SIG-M5 treated with dmso at 0.1 percent for 504 hours (cell line): ENCODE measurements at regions not wholly inside any gene's neighbourhood (a gene's known extent, or its start where the extent isn't known, plus 50 kb on each side); places are given as distances from the start of the nearest gene placed in this dataset.
"Not testable (repeated sequence)": the region's sequence is repeated elsewhere in the genome, so short reads cannot be mapped to it uniquely, and the experiment has no call there.

Experiments used
- DNase-seq: peaks from one replicate; lab custom pipeline; 2025; ENCODE audit not compliant: unreplicated experiment; lab: John Stamatoyannopoulos, UW

- no peak for DNase-seq
These were observed 466.2 kb upstream of the FOXG1 start for GRCh38 chr14:28300356-28300755.

- DNase-seq = no peak
These were observed 465.4 kb upstream of the FOXG1 start for GRCh38 chr14:28301179-28301578.

GRCh38 chr14:28303248-28303647, 463.3 kb upstream of the FOXG1 start:
- DNase-seq = no peak

- no peak for DNase-seq
These were observed 460.6 kb upstream of the FOXG1 start for GRCh38 chr14:28305938-28306337.

- DNase-seq = no peak
These were observed 459.1 kb upstream of the FOXG1 start for GRCh38 chr14:28307506-28307905.

GRCh38 chr14:28308734-28309133, 457.9 kb upstream of the FOXG1 start:
- no peak for DNase-seq

GRCh38 chr14:28317890-28318675, 448.5 kb upstream of the FOXG1 start:
- not testable (repeated sequence) for DNase-seq

- DNase-seq = peak; percentile 2
These were observed 444.9 kb upstream of the FOXG1 start for GRCh38 chr14:28321475-28322244.

GRCh38 chr14:28323366-28323765, 443.2 kb upstream of the FOXG1 start:
- no peak for DNase-seq

GRCh38 chr14:28323951-28324741, 442.4 kb upstream of the FOXG1 start:
- no peak for DNase-seq

GRCh38 chr14:28340816-28341215, 425.8 kb upstream of the FOXG1 start:
- no peak for DNase-seq

- DNase-seq = no peak
These were observed 422.2 kb upstream of the FOXG1 start for GRCh38 chr14:28344381-28344780.

GRCh38 chr14:28348797-28349196, 417.8 kb upstream of the FOXG1 start:
- DNase-seq = no peak

GRCh38 chr14:28356819-28357218, 409.8 kb upstream of the FOXG1 start:
- no peak for DNase-seq

GRCh38 chr14:28361486-28361885, 405.1 kb upstream of the FOXG1 start:
- DNase-seq = no peak

- no peak for DNase-seq
These were observed 401.1 kb upstream of the FOXG1 start for GRCh38 chr14:28365510-28365909.

- no peak for DNase-seq
These were observed 392.9 kb upstream of the FOXG1 start for GRCh38 chr14:28373721-28374120.

GRCh38 chr14:28375295-28375694, 391.3 kb upstream of the FOXG1 start:
- DNase-seq = peak; percentile 5

GRCh38 chr14:28381656-28382055, 384.9 kb upstream of the FOXG1 start:
- no peak for DNase-seq

- DNase-seq = peak; percentile 2
These were observed 384.0 kb upstream of the FOXG1 start for GRCh38 chr14:28382444-28383190.

- no peak for DNase-seq
These were observed 368.1 kb upstream of the FOXG1 start for GRCh38 chr14:28398506-28398905.
